Activated B cell treated with CpG ODN at 0.5 μM for 24 hours (primary cell): ENCODE measurements at regions not wholly inside any gene's neighbourhood (a gene's known extent, or its start where the extent isn't known, plus 50 kb on each side); places are given as distances from the start of the nearest gene placed in this dataset.

Source experiments
- ATAC-seq: fragments of 200-7000 bp; cut with Tn5 transposase; one replicate; pipeline ENCODE4 v1.10.0; 2021; ENCODE audit warnings: low read depth, mild to moderate bottlenecking, moderate library complexity
- CTCF ChIA-PET: fragments of 350-600 bp; sonication (Branson Sonifier 250); formaldehyde crosslinking; loops from one replicate; lab custom pipeline; 2021; ENCODE audit warnings: antibody characterized with exemption; lab: Charles Lee
- POLR2A ChIA-PET: fragments of 350-600 bp; sonication (Branson Sonifier 250); formaldehyde crosslinking; loops from one replicate; lab custom pipeline; 2021; ENCODE audit warnings: antibody characterized with exemption; lab: Charles Lee
- DNase-seq: peaks from one replicate; pipeline ENCODE4 v3.0.0; 2022
- H3K27ac Mint-ChIP-seq: one replicate; pipeline ENCODE4 v1.8.0; 2020; ENCODE audit warnings: mixed read lengths
- H3K27me3 Mint-ChIP-seq: one replicate; pipeline ENCODE4 v1.8.0; 2021; ENCODE audit warnings: mixed read lengths
- H3K36me3 Mint-ChIP-seq: one replicate; pipeline ENCODE4 v1.8.0; 2021; ENCODE audit warnings: low read depth, mixed read lengths
- H3K4me1 Mint-ChIP-seq: one replicate; pipeline ENCODE4 v1.8.0; 2021; ENCODE audit warnings: mixed read lengths
- H3K4me3 Mint-ChIP-seq: one replicate; pipeline ENCODE4 v1.8.0; 2020; ENCODE audit warnings: mild to moderate bottlenecking, mixed read lengths
- H3K9me3 Mint-ChIP-seq: one replicate; pipeline ENCODE4 v1.8.0; 2020; ENCODE audit warnings: mixed read lengths
- intact Hi-C: fragments of 100-400 bp; cut with micrococcal nuclease; formaldehyde crosslinking; loops from one replicate; pipeline ENCODE4 v1.15.1; 2024
- TF ChIP-seq, protein P1 (sequence below): fragments of 200-600 bp; IDR thresholded peaks from one replicate; pipeline ENCODE4 v1.8.0; 2022; ENCODE audit warnings: antibody characterized with exemption, mild to moderate bottlenecking

DNA sequence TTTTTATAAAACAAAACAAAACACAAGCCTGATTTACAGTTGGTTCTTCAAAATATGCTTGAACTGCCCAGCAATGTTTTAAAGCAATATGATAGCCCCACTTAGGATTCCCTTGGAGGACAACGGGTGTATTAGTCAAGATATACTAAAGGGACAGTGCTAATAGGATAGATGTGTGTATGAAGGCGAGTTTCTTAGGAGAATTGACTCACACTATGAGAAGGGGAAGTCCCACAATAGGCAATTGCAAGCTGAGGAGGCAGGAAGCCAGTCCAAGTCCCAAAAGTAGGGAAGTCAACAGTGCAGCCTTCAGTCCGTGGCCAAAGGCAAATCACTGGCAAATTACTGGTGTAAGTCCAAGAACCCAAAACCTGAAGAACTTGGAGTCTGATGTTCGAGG is 167.9 kb downstream of the CBLN2 start:
- H3K4me1 Mint-ChIP-seq = no peaks in the 10 kb centered on the region
- ATAC-seq = no peak
- no peaks in the 10 kb centered on the region for H3K36me3 Mint-ChIP-seq
- DNase-seq = no peak
- H3K9me3 Mint-ChIP-seq = peaks cover 4% of the 10 kb centered on the region
- H3K27me3 Mint-ChIP-seq = no peaks in the 10 kb centered on the region
- H3K4me3 Mint-ChIP-seq = no peak overlapping the region
- intact Hi-C loops = no loop called here
- CTCF ChIA-PET = no interaction called here
- no peak overlapping the region for H3K27ac Mint-ChIP-seq
- TF ChIP-seq, protein P1, sequence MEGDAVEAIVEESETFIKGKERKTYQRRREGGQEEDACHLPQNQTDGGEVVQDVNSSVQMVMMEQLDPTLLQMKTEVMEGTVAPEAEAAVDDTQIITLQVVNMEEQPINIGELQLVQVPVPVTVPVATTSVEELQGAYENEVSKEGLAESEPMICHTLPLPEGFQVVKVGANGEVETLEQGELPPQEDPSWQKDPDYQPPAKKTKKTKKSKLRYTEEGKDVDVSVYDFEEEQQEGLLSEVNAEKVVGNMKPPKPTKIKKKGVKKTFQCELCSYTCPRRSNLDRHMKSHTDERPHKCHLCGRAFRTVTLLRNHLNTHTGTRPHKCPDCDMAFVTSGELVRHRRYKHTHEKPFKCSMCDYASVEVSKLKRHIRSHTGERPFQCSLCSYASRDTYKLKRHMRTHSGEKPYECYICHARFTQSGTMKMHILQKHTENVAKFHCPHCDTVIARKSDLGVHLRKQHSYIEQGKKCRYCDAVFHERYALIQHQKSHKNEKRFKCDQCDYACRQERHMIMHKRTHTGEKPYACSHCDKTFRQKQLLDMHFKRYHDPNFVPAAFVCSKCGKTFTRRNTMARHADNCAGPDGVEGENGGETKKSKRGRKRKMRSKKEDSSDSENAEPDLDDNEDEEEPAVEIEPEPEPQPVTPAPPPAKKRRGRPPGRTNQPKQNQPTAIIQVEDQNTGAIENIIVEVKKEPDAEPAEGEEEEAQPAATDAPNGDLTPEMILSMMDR = no peak
- POLR2A ChIA-PET = no interaction called here

GRCh38 chr18:72375618-72376017 is 168.5 kb downstream of the CBLN2 start:
- no peaks in the 10 kb centered on the region for H3K36me3 Mint-ChIP-seq
- TF ChIP-seq, protein P1 = no peak
- intact Hi-C loops = no loop called here
- no peak overlapping the region for H3K27ac Mint-ChIP-seq
- DNase-seq (no peak), ATAC-seq (no peak)
- POLR2A ChIA-PET = no interaction called here
- H3K9me3 Mint-ChIP-seq = peaks cover 7% of the 10 kb centered on the region
- CTCF ChIA-PET = no interaction called here
- H3K4me1 Mint-ChIP-seq = no peaks in the 10 kb centered on the region
- no peaks in the 10 kb centered on the region for H3K27me3 Mint-ChIP-seq
- no peak overlapping the region for H3K4me3 Mint-ChIP-seq

DNA sequence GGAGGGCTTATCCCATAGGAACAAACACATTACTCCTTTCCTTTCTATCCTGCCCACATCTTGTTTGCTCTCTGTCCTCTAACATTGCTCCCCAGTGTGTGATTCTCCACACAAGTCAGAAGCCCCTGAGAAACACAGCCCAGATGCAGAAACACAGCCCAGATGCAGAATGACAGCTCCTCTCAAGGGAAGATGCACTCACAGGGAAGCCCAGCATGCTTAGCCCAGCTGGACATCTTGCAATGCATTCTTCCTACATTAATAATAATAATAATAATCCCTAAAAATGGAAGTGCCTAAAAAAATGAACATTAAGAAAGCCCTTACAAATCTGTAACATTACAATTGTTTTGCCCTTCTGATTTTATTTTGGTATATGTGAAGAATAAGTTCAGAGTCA is 172.1 kb downstream of the CBLN2 start:
- Mint-ChIP-seq H3K27ac (no peak overlapping the region), H3K9me3 (peaks cover 11% of the 10 kb centered on the region), H3K27me3 (no peaks in the 10 kb centered on the region), H3K4me3 (no peak overlapping the region), H3K4me1 (no peaks in the 10 kb centered on the region), H3K36me3 (no peaks in the 10 kb centered on the region)
- TF ChIP-seq, protein P1 = no peak
- intact Hi-C loops = no loop called here
- ChIA-PET POLR2A (no interaction called here), CTCF (no interaction called here)
- DNase-seq = no peak
- no peak for ATAC-seq

- no peaks in the 10 kb centered on the region for H3K27me3 Mint-ChIP-seq
- no peaks in the 10 kb centered on the region for H3K4me1 Mint-ChIP-seq
- H3K27ac Mint-ChIP-seq = no peak overlapping the region
- ATAC-seq (no peak), DNase-seq (no peak)
- TF ChIP-seq, protein P1 = no peak
- H3K36me3 Mint-ChIP-seq = no peaks in the 10 kb centered on the region
- intact Hi-C loops = no loop called here
- H3K9me3 Mint-ChIP-seq = peaks cover 11% of the 10 kb centered on the region
- ChIA-PET POLR2A (no interaction called here), CTCF (no interaction called here)
- H3K4me3 Mint-ChIP-seq = no peak overlapping the region
These were observed 175.8 kb downstream of the CBLN2 start for GRCh38 chr18:72368308-72368707.

DNA sequence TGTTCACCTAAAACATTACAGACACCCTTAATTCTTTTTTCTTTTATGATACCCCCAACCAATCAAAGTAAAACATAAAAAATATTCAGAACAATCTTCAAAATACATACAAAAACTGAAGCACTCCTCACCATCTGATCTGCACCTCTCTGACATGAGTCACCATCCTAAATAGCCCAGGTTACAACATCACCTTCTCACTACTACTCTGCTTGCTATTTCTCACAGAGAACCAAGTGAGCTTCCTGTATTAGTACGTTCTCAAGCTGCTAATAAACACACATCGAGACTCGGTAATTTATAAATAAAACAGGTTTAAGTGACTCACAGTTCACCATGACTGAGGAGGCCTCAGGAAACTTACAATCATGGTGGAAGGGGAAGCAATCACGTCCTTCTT is 183.5 kb downstream of the CBLN2 start:
- H3K36me3 Mint-ChIP-seq = no peaks in the 10 kb centered on the region
- no peaks in the 10 kb centered on the region for H3K4me1 Mint-ChIP-seq
- intact Hi-C loops = no loop called here
- TF ChIP-seq, protein P1 = no peak
- no peaks in the 10 kb centered on the region for H3K27me3 Mint-ChIP-seq
- ChIA-PET CTCF (no interaction called here), POLR2A (no interaction called here)
- no peak overlapping the region for H3K27ac Mint-ChIP-seq
- ATAC-seq = no peak
- no peak overlapping the region for H3K4me3 Mint-ChIP-seq
- H3K9me3 Mint-ChIP-seq = no peaks in the 10 kb centered on the region
- DNase-seq = no peak
